Nephron progenitor cell (in vitro differentiated cells): ENCODE measurements at regions not wholly inside any gene's neighbourhood (a gene's known extent, or its start where the extent isn't known, plus 50 kb on each side); places are given as distances from the start of the nearest gene placed in this dataset.

Source experiments
- DNase-seq: peaks from one replicate; pipeline ENCODE4 v3.0.0; 2021
- H3K27ac Mint-ChIP-seq: 2 replicates; pipeline ENCODE4 v1.8.0; 2021; ENCODE audit warnings: mild to moderate bottlenecking, moderate library complexity, mixed read lengths
- H3K27me3 Mint-ChIP-seq: 2 replicates; pipeline ENCODE4 v1.8.0; 2021; ENCODE audit warnings: mild to moderate bottlenecking, low read depth, mixed read lengths; ENCODE audit not compliant: poor library complexity
- H3K36me3 Mint-ChIP-seq: 2 replicates; pipeline ENCODE4 v1.8.0; 2021; ENCODE audit warnings: low read depth, mixed read lengths
- H3K4me1 Mint-ChIP-seq: 2 replicates; pipeline ENCODE4 v1.8.0; 2021; ENCODE audit warnings: mixed read lengths
- H3K4me3 Mint-ChIP-seq: 2 replicates; pipeline ENCODE4 v1.8.0; 2021; ENCODE audit warnings: mild to moderate bottlenecking, moderate library complexity, mixed read lengths
- H3K9me3 Mint-ChIP-seq: 2 replicates; pipeline ENCODE4 v1.8.0; 2021; ENCODE audit warnings: mild to moderate bottlenecking, moderate library complexity, mixed read lengths
- CTCF ChIP-seq: fragments of 200-600 bp; sonication (generic); IDR thresholded peaks from 2 replicates; pipeline ENCODE4 v1.5.0; 2021; ENCODE audit warnings: antibody characterized with exemption

- H3K27ac Mint-ChIP-seq = no peak overlapping the region
- H3K4me1 Mint-ChIP-seq = no peaks in the 10 kb centered on the region
- H3K27me3 Mint-ChIP-seq = no peaks in the 10 kb centered on the region
- peaks cover 21% of the 10 kb centered on the region for H3K9me3 Mint-ChIP-seq
- H3K36me3 Mint-ChIP-seq = no peaks in the 10 kb centered on the region
- DNase-seq = no peak
- H3K4me3 Mint-ChIP-seq = no peak overlapping the region
- no peak for TF ChIP-seq CTCF
Observed at GRCh38 chr17:11056926-11057325, 184.1 kb upstream of the SHISA6 start.

GRCh38 chr17:11053846-11054245 lies 187.2 kb upstream of the SHISA6 start:
- no peaks in the 10 kb centered on the region for H3K27me3 Mint-ChIP-seq
- H3K4me3 Mint-ChIP-seq = no peak overlapping the region
- peaks cover 9% of the 10 kb centered on the region for H3K9me3 Mint-ChIP-seq
- no peak for DNase-seq
- no peaks in the 10 kb centered on the region for H3K4me1 Mint-ChIP-seq
- H3K27ac Mint-ChIP-seq = no peak overlapping the region
- no peaks in the 10 kb centered on the region for H3K36me3 Mint-ChIP-seq
- no peak for TF ChIP-seq CTCF

GRCh38 chr17:11049539-11049938 lies 191.5 kb upstream of the SHISA6 start:
- no peaks in the 10 kb centered on the region for H3K36me3 Mint-ChIP-seq
- no peaks in the 10 kb centered on the region for H3K27me3 Mint-ChIP-seq
- no peak for DNase-seq
- no peaks in the 10 kb centered on the region for H3K9me3 Mint-ChIP-seq
- no peak overlapping the region for H3K27ac Mint-ChIP-seq
- no peaks in the 10 kb centered on the region for H3K4me1 Mint-ChIP-seq
- no peak for TF ChIP-seq CTCF
- H3K4me3 Mint-ChIP-seq = no peak overlapping the region

GRCh38 chr17:11047228-11047627 lies 193.8 kb upstream of the SHISA6 start:
- Mint-ChIP-seq H3K27me3 (no peaks in the 10 kb centered on the region), H3K27ac (no peak overlapping the region), H3K4me3 (no peak overlapping the region)

GRCh38 chr17:11039342-11039741 lies 201.5 kb upstream of the PIRT start:
- H3K4me3 Mint-ChIP-seq = no peak overlapping the region
- peaks cover 6% of the 10 kb centered on the region for H3K27me3 Mint-ChIP-seq
- no peak overlapping the region for H3K27ac Mint-ChIP-seq
- no peak for TF ChIP-seq CTCF
- H3K9me3 Mint-ChIP-seq = peaks cover 24% of the 10 kb centered on the region
- no peaks in the 10 kb centered on the region for H3K4me1 Mint-ChIP-seq
- no peak for DNase-seq
- H3K36me3 Mint-ChIP-seq = no peaks in the 10 kb centered on the region

More at GRCh38 chr17:11047228-11047627, 193.8 kb upstream of the SHISA6 start:
- DNase-seq = no peak
- TF ChIP-seq CTCF = no peak
- H3K4me1 Mint-ChIP-seq = no peaks in the 10 kb centered on the region
- no peaks in the 10 kb centered on the region for H3K36me3 Mint-ChIP-seq
- H3K9me3 Mint-ChIP-seq = no peaks in the 10 kb centered on the region

- no peak for TF ChIP-seq CTCF
- Mint-ChIP-seq H3K4me1 (no peaks in the 10 kb centered on the region), H3K36me3 (no peaks in the 10 kb centered on the region), H3K9me3 (peaks cover 29% of the 10 kb centered on the region), H3K27ac (no peak overlapping the region), H3K27me3 (peaks cover 6% of the 10 kb centered on the region), H3K4me3 (no peak overlapping the region)
- no peak for DNase-seq
Observed at GRCh38 chr17:11035681-11036080, 197.8 kb upstream of the PIRT start.
